ENCODE measurements at regions not wholly inside any gene's neighbourhood (a gene's known extent, or its start where the extent isn't known, plus 50 kb on each side); places are given as distances from the start of the nearest gene placed in this dataset.

DNA sequence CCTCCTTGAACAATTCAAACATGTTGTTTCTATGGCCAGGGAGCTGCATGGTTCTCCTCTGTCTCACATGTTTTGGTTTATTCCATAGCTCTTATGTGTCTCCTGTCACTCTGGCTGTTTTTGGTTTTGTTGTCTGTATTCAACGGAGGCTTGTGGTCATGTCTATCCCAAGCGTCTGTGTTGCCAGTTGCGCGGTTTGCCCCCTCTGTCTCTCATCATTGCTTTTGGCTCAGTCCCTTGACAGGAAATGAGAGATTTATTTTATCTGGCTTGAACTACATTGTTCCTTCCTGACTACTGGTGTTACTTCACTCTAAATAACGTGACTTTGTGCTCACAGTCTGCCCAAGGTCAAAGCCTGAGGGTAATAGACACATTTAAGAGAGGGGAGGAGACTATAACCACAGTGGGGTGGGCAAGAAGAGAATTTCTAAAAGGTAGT lies 96.4 kb upstream of the SOX5 start (continued):
- TF ChIP-seq, protein P1, sequence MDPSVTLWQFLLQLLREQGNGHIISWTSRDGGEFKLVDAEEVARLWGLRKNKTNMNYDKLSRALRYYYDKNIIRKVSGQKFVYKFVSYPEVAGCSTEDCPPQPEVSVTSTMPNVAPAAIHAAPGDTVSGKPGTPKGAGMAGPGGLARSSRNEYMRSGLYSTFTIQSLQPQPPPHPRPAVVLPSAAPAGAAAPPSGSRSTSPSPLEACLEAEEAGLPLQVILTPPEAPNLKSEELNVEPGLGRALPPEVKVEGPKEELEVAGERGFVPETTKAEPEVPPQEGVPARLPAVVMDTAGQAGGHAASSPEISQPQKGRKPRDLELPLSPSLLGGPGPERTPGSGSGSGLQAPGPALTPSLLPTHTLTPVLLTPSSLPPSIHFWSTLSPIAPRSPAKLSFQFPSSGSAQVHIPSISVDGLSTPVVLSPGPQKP (IDR thresholded peaks at IDR 0.05; ENCODE audit: low read depth, low read length): no peak
- TF ChIP-seq, protein P2, sequence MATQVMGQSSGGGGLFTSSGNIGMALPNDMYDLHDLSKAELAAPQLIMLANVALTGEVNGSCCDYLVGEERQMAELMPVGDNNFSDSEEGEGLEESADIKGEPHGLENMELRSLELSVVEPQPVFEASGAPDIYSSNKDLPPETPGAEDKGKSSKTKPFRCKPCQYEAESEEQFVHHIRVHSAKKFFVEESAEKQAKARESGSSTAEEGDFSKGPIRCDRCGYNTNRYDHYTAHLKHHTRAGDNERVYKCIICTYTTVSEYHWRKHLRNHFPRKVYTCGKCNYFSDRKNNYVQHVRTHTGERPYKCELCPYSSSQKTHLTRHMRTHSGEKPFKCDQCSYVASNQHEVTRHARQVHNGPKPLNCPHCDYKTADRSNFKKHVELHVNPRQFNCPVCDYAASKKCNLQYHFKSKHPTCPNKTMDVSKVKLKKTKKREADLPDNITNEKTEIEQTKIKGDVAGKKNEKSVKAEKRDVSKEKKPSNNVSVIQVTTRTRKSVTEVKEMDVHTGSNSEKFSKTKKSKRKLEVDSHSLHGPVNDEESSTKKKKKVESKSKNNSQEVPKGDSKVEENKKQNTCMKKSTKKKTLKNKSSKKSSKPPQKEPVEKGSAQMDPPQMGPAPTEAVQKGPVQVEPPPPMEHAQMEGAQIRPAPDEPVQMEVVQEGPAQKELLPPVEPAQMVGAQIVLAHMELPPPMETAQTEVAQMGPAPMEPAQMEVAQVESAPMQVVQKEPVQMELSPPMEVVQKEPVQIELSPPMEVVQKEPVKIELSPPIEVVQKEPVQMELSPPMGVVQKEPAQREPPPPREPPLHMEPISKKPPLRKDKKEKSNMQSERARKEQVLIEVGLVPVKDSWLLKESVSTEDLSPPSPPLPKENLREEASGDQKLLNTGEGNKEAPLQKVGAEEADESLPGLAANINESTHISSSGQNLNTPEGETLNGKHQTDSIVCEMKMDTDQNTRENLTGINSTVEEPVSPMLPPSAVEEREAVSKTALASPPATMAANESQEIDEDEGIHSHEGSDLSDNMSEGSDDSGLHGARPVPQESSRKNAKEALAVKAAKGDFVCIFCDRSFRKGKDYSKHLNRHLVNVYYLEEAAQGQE (IDR thresholded peaks at IDR 0.05): no peak

DNA sequence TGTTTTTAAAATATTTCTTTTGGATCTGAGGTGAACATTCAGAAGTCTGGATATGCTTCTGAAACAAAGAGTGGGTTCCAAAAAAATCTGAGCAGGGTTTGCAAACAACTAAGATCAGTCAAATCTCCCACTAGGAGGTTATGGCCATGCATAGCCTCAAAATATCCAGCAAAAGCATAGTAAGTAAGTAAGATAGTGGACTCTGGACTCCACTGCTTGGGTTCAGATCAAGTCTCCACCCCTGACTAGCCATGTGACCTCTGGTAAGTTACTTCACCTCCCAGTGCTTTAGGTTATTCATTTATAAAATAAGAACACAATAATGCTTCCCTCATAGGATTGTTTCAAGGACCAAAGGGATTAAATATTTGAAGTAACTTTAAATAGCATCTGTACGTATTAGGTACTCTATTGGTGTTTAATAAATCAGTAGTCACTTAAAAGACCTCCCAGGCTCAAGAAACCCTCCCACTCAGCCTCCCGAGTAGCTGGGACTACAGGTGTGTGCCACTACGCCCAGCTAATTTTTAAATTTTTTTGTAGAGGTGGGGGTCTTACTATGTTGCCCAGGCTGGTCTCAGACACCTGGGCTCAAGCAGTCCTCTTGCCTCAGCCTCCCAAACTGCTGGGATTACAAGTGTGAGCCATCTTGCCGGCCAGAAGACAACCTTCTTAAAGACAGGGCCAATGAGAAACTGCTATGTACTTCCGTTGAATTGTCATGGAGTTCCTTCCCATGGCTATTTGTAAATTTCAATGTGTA lies 95.7 kb upstream of the SOX5 start:
- FAIRE-seq: no peak
- Histone ChIP-seq H3K4me3 (no peak overlapping the region), H3K4me1 (no peaks in the 10 kb centered on the region), H3K27ac (no peak overlapping the region), H3K4me2 (no peak overlapping the region), H3K9me3 (0 out of 3 replicates have a peak, but pooled peaks cover 4% of the 10 kb centered on the region)
- ChIA-PET CTCF (no interaction called here), POLR2A (no interaction called here)
- TF ChIP-seq KDM5A (IDR thresholded peaks at IDR 0.05): no peak
- TF ChIP-seq FOXS1 (CRISPR knock-in tag; IDR thresholded peaks at IDR 0.05): no peak
- TF ChIP-seq, protein P3, sequence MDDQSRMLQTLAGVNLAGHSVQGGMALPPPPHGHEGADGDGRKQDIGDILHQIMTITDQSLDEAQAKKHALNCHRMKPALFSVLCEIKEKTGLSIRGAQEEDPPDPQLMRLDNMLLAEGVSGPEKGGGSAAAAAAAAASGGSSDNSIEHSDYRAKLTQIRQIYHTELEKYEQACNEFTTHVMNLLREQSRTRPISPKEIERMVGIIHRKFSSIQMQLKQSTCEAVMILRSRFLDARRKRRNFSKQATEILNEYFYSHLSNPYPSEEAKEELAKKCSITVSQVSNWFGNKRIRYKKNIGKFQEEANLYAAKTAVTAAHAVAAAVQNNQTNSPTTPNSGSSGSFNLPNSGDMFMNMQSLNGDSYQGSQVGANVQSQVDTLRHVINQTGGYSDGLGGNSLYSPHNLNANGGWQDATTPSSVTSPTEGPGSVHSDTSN (IDR thresholded peaks at IDR 0.05): no peak
- no peak for TF ChIP-seq CBX2 (IDR thresholded peaks at IDR 0.05; ENCODE audit: borderline replicate concordance, low read depth)
- TF ChIP-seq, protein P1 (IDR thresholded peaks at IDR 0.05; ENCODE audit: low read depth, low read length): no peak
- no peak for DNase-seq (ENCODE audit: low read depth in 1 of 2, low spot score in 1 of 2)
- no peak for ATAC-seq
- WGBS (ENCODE audit: missing lambda C conversion rate): 18% methylated on average over 5 of the region's 5 CpGs

DNA sequence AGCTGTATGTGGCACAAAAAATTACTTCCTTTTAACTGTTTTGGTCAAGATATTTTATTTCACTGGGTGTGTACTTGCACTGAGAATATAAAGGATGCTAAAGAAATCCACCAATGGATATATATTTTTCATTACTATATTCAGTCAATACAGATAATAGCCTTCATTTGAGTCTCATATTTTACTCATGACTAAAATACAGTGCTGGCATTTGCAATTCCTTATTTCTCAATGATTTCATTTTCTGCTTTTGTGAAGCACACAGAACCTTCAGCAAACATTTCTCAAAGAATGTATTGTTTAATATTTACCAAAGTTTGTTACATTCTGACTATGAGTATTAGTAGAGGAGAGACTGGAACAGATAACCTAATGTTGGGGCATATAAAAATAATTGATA lies 93.2 kb upstream of the SOX5 start:
- Histone ChIP-seq H3K27ac (no peak overlapping the region), H3K4me2 (no peak overlapping the region), H3K4me3 (no peak overlapping the region), H3K4me1 (no peaks in the 10 kb centered on the region), H3K9me3 (0 out of 3 replicates have a peak, but pooled peaks cover 4% of the 10 kb centered on the region)
- ChIA-PET POLR2A (no interaction called here), CTCF (no interaction called here)
- DNase-seq (ENCODE audit: low read depth in 1 of 2, low spot score in 1 of 2) (no peak), ATAC-seq (no peak), FAIRE-seq (no peak)
- no peak for TF ChIP-seq GATA3 (IDR thresholded peaks at IDR 0.05; ENCODE audit: borderline replicate concordance)
- no peak for TF ChIP-seq MAFK (IDR thresholded peaks at IDR 0.05; ENCODE audit: partially characterized antibody)
- TF ChIP-seq, protein P4, sequence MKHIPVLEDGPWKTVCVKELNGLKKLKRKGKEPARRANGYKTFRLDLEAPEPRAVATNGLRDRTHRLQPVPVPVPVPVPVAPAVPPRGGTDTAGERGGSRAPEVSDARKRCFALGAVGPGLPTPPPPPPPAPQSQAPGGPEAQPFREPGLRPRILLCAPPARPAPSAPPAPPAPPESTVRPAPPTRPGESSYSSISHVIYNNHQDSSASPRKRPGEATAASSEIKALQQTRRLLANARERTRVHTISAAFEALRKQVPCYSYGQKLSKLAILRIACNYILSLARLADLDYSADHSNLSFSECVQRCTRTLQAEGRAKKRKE (CRISPR knock-in tag; IDR thresholded peaks at IDR 0.05; ENCODE audit: low read depth): no peak
- TF ChIP-seq FOXS1 (CRISPR knock-in tag; IDR thresholded peaks at IDR 0.05): no peak
- TF ChIP-seq, protein P5, sequence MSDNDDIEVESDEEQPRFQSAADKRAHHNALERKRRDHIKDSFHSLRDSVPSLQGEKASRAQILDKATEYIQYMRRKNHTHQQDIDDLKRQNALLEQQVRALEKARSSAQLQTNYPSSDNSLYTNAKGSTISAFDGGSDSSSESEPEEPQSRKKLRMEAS (IDR thresholded peaks at IDR 0.05): no peak
- no peak for TF ChIP-seq HOXB5 (CRISPR knock-in tag; IDR thresholded peaks at IDR 0.05)
- no peak for TF ChIP-seq PHF8 (IDR thresholded peaks at IDR 0.05; ENCODE audit: borderline replicate concordance, low read depth)
- TF ChIP-seq RNF2 (IDR thresholded peaks at IDR 0.05; ENCODE audit: borderline replicate concordance, low read depth): no peak
- no peak for TF ChIP-seq HEYL (CRISPR knock-in tag; IDR thresholded peaks at IDR 0.05)
